ENCODE measurements at regions not wholly inside any gene's neighbourhood (a gene's known extent, or its start where the extent isn't known, plus 50 kb on each side); places are given as distances from the start of the nearest gene placed in this dataset.

- no peaks in the 10 kb centered on the region for H3K36me3 ChIP-seq
- TF ChIP-seq POLR2A (IDR thresholded peaks at IDR 0.05) (no peak), CTCF (IDR thresholded peaks at IDR 0.05) (no peak)
- no peaks in the 10 kb centered on the region for H3K27me3 ChIP-seq
- no peak overlapping the region for H3K27ac ChIP-seq
- intact Hi-C loops (cut with DNase I) = no loop called here
- no peaks in the 10 kb centered on the region for H3K9me3 ChIP-seq
- WGBS, 2 donors = 49% methylated on average over 8 of the region's 8 CpGs
- no peak for DNase-seq
- peaks cover 0 to 10% (median 0%) of the 10 kb centered on the region in 3 donors for H3K4me1 ChIP-seq
- no peak overlapping the region for H3K4me3 ChIP-seq
Observed at GRCh38 chr4:11197631-11198341, 230.9 kb downstream of the HS3ST1 start.

- Histone ChIP-seq H3K4me1 (peaks cover 0 to 10% (median 0%) of the 10 kb centered on the region in 3 donors), H3K36me3 (no peaks in the 10 kb centered on the region), H3K27ac (no peak overlapping the region), H3K27me3 (no peaks in the 10 kb centered on the region), H3K9me3 (no peaks in the 10 kb centered on the region), H3K4me3 (no peak overlapping the region)
- 54 to 68% methylated on average over 4 of the region's 4 CpGs for WGBS, 2 donors
- intact Hi-C loops (cut with DNase I) = no loop called here
- no peak for DNase-seq
- no peak for TF ChIP-seq POLR2A (IDR thresholded peaks at IDR 0.05)
- TF ChIP-seq CTCF (IDR thresholded peaks at IDR 0.05) = no peak
Observed at GRCh38 chr4:11196927-11197522, 231.7 kb downstream of the HS3ST1 start.

- no peaks in the 10 kb centered on the region for H3K9me3 ChIP-seq
- TF ChIP-seq CTCF (IDR thresholded peaks at IDR 0.05) (no peak), POLR2A (IDR thresholded peaks at IDR 0.05) (no peak)
- no peak overlapping the region for H3K27ac ChIP-seq
- no peak overlapping the region for H3K4me3 ChIP-seq
- peaks cover 0 to 13% (median 0%) of the 10 kb centered on the region in 3 donors for H3K4me1 ChIP-seq
- intact Hi-C loops (cut with DNase I) = no loop called here
- 40 to 47% methylated on average over 3 of the region's 3 CpGs for WGBS, 2 donors
- no peaks in the 10 kb centered on the region for H3K27me3 ChIP-seq
- no peaks in the 10 kb centered on the region for H3K36me3 ChIP-seq
- no peak for DNase-seq
Observed at GRCh38 chr4:11194431-11194830, 234.3 kb downstream of the HS3ST1 start.

GRCh38 chr4:11189756-11190155 lies 238.9 kb downstream of the HS3ST1 start:
- WGBS, 2 donors = 40 to 49% methylated on average over 2 of the region's 2 CpGs
- intact Hi-C loops (cut with DNase I) = no loop called here
- Histone ChIP-seq H3K27ac (no peak overlapping the region), H3K4me1 (peaks cover 0 to 3% (median 0%) of the 10 kb centered on the region in 3 donors), H3K36me3 (no peaks in the 10 kb centered on the region), H3K27me3 (no peaks in the 10 kb centered on the region), H3K9me3 (no peaks in the 10 kb centered on the region), H3K4me3 (no peak overlapping the region)
- no peak for DNase-seq
- TF ChIP-seq POLR2A (IDR thresholded peaks at IDR 0.05) (no peak), CTCF (IDR thresholded peaks at IDR 0.05) (no peak)

GRCh38 chr4:11183356-11183740 lies 245.3 kb downstream of the HS3ST1 start:
- H3K27me3 ChIP-seq = no peaks in the 10 kb centered on the region
- no peak for TF ChIP-seq POLR2A (IDR thresholded peaks at IDR 0.05)
- no peak for TF ChIP-seq CTCF (IDR thresholded peaks at IDR 0.05)
- H3K4me1 ChIP-seq = no peaks in the 10 kb centered on the region
- no peak overlapping the region for H3K27ac ChIP-seq
- WGBS, 2 donors = 5 to 23% methylated on average over 2 of the region's 2 CpGs
- no peak for DNase-seq
- no peaks in the 10 kb centered on the region for H3K9me3 ChIP-seq
- H3K4me3 ChIP-seq = no peak overlapping the region
- H3K36me3 ChIP-seq = no peaks in the 10 kb centered on the region
- intact Hi-C loops (cut with DNase I) = no loop called here
